Activated CD8-positive, alpha-beta memory T cell treated with anti-CD3 and anti-CD28 coated beads for 4 hours (primary cell): ENCODE measurements at regions not wholly inside any gene's neighbourhood (a gene's known extent, or its start where the extent isn't known, plus 50 kb on each side); places are given as distances from the start of the nearest gene placed in this dataset.

Experiments
- DNase-seq, 2 donors: peaks; one replicate each; pipeline ENCODE4 v3.0.0-alpha.2; 2020; ENCODE audit warnings: low read depth in 2 of 2

DNA sequence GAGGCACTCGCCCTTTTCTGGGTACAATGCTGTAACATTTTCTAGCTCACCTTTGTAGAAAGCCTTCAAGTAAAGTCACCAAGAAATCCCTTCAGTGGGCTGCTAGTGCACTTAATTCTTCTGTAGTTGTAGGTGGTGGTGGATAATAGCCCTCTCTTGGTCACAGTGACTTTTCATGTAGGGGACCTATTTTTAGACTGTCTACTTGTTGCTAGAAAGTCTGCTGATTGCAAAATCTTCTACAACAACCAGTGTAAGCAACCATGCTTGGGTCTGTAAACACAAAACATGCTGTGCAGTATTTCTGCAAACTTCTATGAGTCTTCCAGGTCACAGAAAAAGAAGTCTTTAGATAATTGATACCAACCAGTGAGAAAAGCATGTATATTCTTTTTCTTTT, 55.6 kb downstream of the PBDC1 start:
- no peak for DNase-seq

GRCh38 chrX:76248901-76249300, 76.0 kb downstream of the PBDC1 start:
- DNase-seq = no peak

- peak in 1 of 2 donors; percentile 6 for DNase-seq
Observed at GRCh38 chrX:76253432-76253831, 80.6 kb downstream of the PBDC1 start.

GRCh38 chrX:76279007-76279406, 106.1 kb downstream of the PBDC1 start:
- DNase-seq = peak in 1 of 2 donors; percentile 4
